Esophagus muscularis mucosa (tissue), 4 donors: ENCODE measurements at regions not wholly inside any gene's neighbourhood (a gene's known extent, or its start where the extent isn't known, plus 50 kb on each side); places are given as distances from the start of the nearest gene placed in this dataset.

Source experiments
- DNase-seq: peaks from one replicate; pipeline ENCODE4 v3.0.0-alpha.2; 2017; ENCODE audit errors: extremely low spot score
- H3K27ac ChIP-seq, 4 donors: fragments of 200-600 bp; sonication (generic); replicated peaks in 1 of 4; 1 replicate in 3 of 4; 2 replicates in 1 of 4; pipeline ENCODE4 v1.5.1; 2016 to 2019; ENCODE audit warnings: mild to moderate bottlenecking in 1 of 4
- H3K27me3 ChIP-seq, 4 donors: fragments of 200-600 bp; sonication (generic); one replicate each; pipeline versions ENCODE4 v1.5.1 to v1.6.0; 2016 to 2019
- H3K36me3 ChIP-seq, 4 donors: fragments of 200-600 bp; sonication (generic); one replicate each; pipeline ENCODE4 v1.5.1; 2016 to 2019
- H3K4me1 ChIP-seq, 4 donors: fragments of 200-600 bp; sonication (generic); one replicate each; pipeline ENCODE4 v1.5.1; 2016 to 2019
- H3K4me3 ChIP-seq, 4 donors: fragments of 200-600 bp; sonication (generic); 1 replicate in 2 of 4; 2 replicates in 2 of 4; pipeline ENCODE4 v1.5.1; 2016 to 2019; ENCODE audit warnings: mild to moderate bottlenecking in 4 of 4, moderate library complexity in 1 of 4
- H3K9me3 ChIP-seq, 4 donors: fragments of 200-600 bp; sonication (generic); 1 replicate in 3 of 4; 2 replicates in 1 of 4; pipeline ENCODE4 v1.5.1; 2016 to 2019
- CTCF ChIP-seq, 3 experiments: fragments of 200-600 bp in 2 of 3; fragments of 450-650 bp in 1 of 3; sonication (generic) in 2 of 3; IDR thresholded peaks; one replicate each; pipeline ENCODE4 v1.5.1; 2017 to 2019; ENCODE audit warnings: antibody characterized with exemption in 3 of 3, mild to moderate bottlenecking in 2 of 3, moderate library complexity in 1 of 3
- EP300 ChIP-seq: sonication (generic); formaldehyde crosslinking; IDR thresholded peaks from one replicate; pipeline ENCODE4 v1.6.1; 2017; ENCODE audit warnings: antibody characterized with exemption
- POLR2A ChIP-seq: fragments of 450-650 bp; IDR thresholded peaks from one replicate; pipeline ENCODE4 v1.6.1; 2017; ENCODE audit warnings: antibody characterized with exemption, moderate library complexity, mild to moderate bottlenecking, low read depth
- POLR2AphosphoS5 ChIP-seq, 2 donors: sonication (generic); formaldehyde crosslinking; IDR thresholded peaks; one replicate each; pipeline ENCODE4 v1.6.1; 2017; ENCODE audit warnings: antibody characterized with exemption in 2 of 2
- WGBS: methylation state at CpG from one replicate; pipeline ENCODE4 v1.1.5; 2018; 5-methylcytosine and 5-hydroxymethylcytosine counted together
- intact Hi-C: fragments of 100-400 bp; cut with DNase I; formaldehyde crosslinking; loops from one replicate; pipeline ENCODE4 v1.15.1; 2023

- Histone ChIP-seq H3K36me3 (no peaks in the 10 kb centered on the region), H3K27me3 (no peaks in the 10 kb centered on the region), H3K4me3 (no peak overlapping the region), H3K27ac (no peak overlapping the region), H3K9me3 (no peaks in the 10 kb centered on the region), H3K4me1 (no peaks in the 10 kb centered on the region)
- no CpG with 5 or more reads among the region's 4 CpGs for WGBS
- intact Hi-C loops: no loop called here
- TF ChIP-seq EP300: no peak
- TF ChIP-seq POLR2AphosphoS5 (IDR thresholded peaks at IDR 0.05): no peak
- TF ChIP-seq CTCF (IDR thresholded peaks at IDR 0.05): no peak
- TF ChIP-seq POLR2A: no peak
- DNase-seq: no peak
These were observed 1152.9 kb upstream of the AMELY start for GRCh38 chrY:8064500-8064899.

GRCh38 chrY:8063973-8064372 is 1152.4 kb upstream of the AMELY start:
- Histone ChIP-seq H3K36me3 (no peaks in the 10 kb centered on the region), H3K27me3 (no peaks in the 10 kb centered on the region), H3K9me3 (no peaks in the 10 kb centered on the region), H3K4me3 (no peak overlapping the region), H3K27ac (no peak overlapping the region), H3K4me1 (no peaks in the 10 kb centered on the region)
- WGBS: no CpG with 5 or more reads among the region's 2 CpGs
- intact Hi-C loops: no loop called here
- TF ChIP-seq POLR2A (no peak), CTCF (IDR thresholded peaks at IDR 0.05) (no peak), POLR2AphosphoS5 (IDR thresholded peaks at IDR 0.05) (no peak), EP300 (no peak)
- DNase-seq: no peak

GRCh38 chrY:8058613-8059012 is 1147.1 kb upstream of the AMELY start:
- Histone ChIP-seq H3K27ac (no peak overlapping the region), H3K36me3 (no peaks in the 10 kb centered on the region), H3K27me3 (no peaks in the 10 kb centered on the region), H3K9me3 (no peaks in the 10 kb centered on the region), H3K4me1 (no peaks in the 10 kb centered on the region), H3K4me3 (no peak overlapping the region)
- intact Hi-C loops: no loop called here
- no CpG with 5 or more reads among the region's 2 CpGs for WGBS
- no peak for DNase-seq
- TF ChIP-seq EP300 (no peak), POLR2AphosphoS5 (IDR thresholded peaks at IDR 0.05) (no peak), CTCF (IDR thresholded peaks at IDR 0.05) (no peak), POLR2A (no peak)

- TF ChIP-seq EP300: no peak
- no peak for TF ChIP-seq POLR2AphosphoS5 (IDR thresholded peaks at IDR 0.05)
- TF ChIP-seq CTCF (IDR thresholded peaks at IDR 0.05): no peak
- no peak for TF ChIP-seq POLR2A
These were observed 1139.8 kb upstream of the AMELY start for GRCh38 chrY:8051340-8051739.

GRCh38 chrY:8041238-8041637 is 1129.7 kb upstream of the AMELY start:
- no peaks in the 10 kb centered on the region for H3K9me3 ChIP-seq
- H3K4me3 ChIP-seq: no peak overlapping the region
- H3K27me3 ChIP-seq: no peaks in the 10 kb centered on the region
- intact Hi-C loops: no loop called here
- no peaks in the 10 kb centered on the region for H3K4me1 ChIP-seq
- H3K27ac ChIP-seq: no peak overlapping the region
- WGBS: no CpG with 5 or more reads among the region's 1 CpG
- DNase-seq: no peak
- no peaks in the 10 kb centered on the region for H3K36me3 ChIP-seq
- no peak for TF ChIP-seq POLR2AphosphoS5 (IDR thresholded peaks at IDR 0.05)
- no peak for TF ChIP-seq EP300
- TF ChIP-seq POLR2A: no peak

More at GRCh38 chrY:8051340-8051739, 1139.8 kb upstream of the AMELY start:
- DNase-seq: no peak
- Histone ChIP-seq H3K27ac (no peak overlapping the region), H3K36me3 (no peaks in the 10 kb centered on the region), H3K4me1 (no peaks in the 10 kb centered on the region), H3K27me3 (no peaks in the 10 kb centered on the region), H3K9me3 (no peaks in the 10 kb centered on the region), H3K4me3 (no peak overlapping the region)
- WGBS: no CpG with 5 or more reads among the region's 1 CpG
- intact Hi-C loops: no loop called here
